ENCODE measurements at regions not wholly inside any gene's neighbourhood (a gene's known extent, or its start where the extent isn't known, plus 50 kb on each side); places are given as distances from the start of the nearest gene placed in this dataset.

DNA sequence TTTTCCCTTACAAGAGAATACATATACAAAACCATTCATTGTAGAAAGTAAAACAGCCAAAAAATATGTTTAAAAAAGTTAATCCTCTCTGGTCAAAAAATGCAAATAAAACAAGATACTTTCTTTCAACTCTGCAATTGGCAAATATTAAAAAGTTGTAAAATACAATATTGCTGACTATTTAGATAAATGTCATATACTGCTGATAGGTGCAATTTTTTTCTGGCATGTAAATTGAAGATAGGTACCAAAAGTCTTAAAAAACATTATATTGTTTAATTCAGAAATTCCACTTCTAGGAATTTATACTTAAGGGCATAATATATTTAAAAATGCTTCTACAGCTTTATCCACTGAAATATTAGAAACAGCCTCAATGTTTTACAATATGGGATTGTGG, 66.4 kb upstream of the TLL1 start:
- H3K9ac ChIP-seq (replicated peaks; ENCODE audit: extremely low read depth, insufficient read depth, low read length): no peak overlapping the region
- BruUV-seq (replicated peaks): no TSS peak

DNA sequence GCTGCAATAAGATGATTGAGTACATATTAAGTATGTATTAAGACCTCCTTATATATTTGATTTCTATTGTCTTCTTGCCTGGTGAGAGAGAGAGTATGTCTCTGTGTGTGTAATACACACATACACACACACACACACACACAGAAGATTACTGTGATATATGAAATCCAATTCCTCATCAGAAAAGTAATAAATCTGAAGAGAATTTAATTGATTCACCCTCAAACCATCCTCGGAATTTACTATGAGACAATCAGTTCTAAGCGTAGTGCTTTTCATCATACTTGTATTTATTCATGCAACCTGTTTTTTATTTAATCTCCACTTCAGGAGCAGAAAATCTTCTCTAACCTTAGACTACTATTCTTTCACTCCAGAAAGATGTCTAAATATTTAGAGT, 62.3 kb upstream of the TLL1 start:
- dilution Hi-C loops (cut with MboI; ENCODE audit: extremely low pct_ligation_motif_present, low sequenced_read_pairs) (no loop called here), intact Hi-C loops (cut with micrococcal nuclease) (no loop called here)
- no peaks in the 10 kb centered on the region for H4K20me1 ChIP-seq (replicated peaks; ENCODE audit: control insufficient read depth, extremely low read depth, insufficient read depth, low read length)
- DNase-seq (ENCODE audit: low read depth, low spot score): no peak
- no peak overlapping the region for H3K4me3 ChIP-seq (replicated peaks in 1 of 3; ENCODE audit: insufficient read depth in 1 of 3, low read depth in 1 of 3, low read length in 3 of 3)
- POLR2A ChIA-PET: no interaction called here
- no peak for FAIRE-seq
- no peaks in the 10 kb centered on the region for H3K79me2 ChIP-seq (ENCODE audit: control insufficient read depth, insufficient read depth, low read length)
- no TSS peak for BruUV-seq (replicated peaks)
- no peaks in the 10 kb centered on the region for H3K9me1 ChIP-seq (replicated peaks; ENCODE audit: control insufficient read depth, extremely low read depth, insufficient read depth, low read length)
- no peaks in the 10 kb centered on the region for H3K36me3 ChIP-seq (ENCODE audit: control insufficient read depth in 2 of 2, extremely low read depth in 1 of 2, insufficient read depth in 2 of 2, low read length in 2 of 2)
- H3K4me1 ChIP-seq (ENCODE audit: control insufficient read depth, extremely low read depth, insufficient read depth, low read length): no peaks in the 10 kb centered on the region
- CTCF ChIA-PET: no interaction called here
- TF ChIP-seq EZH2 (IDR thresholded peaks at IDR 0.05; ENCODE audit: borderline replicate concordance, low read depth, low read length, severe bottlenecking): no peak
- TF ChIP-seq, protein P1, sequence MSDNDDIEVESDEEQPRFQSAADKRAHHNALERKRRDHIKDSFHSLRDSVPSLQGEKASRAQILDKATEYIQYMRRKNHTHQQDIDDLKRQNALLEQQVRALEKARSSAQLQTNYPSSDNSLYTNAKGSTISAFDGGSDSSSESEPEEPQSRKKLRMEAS (IDR thresholded peaks at IDR 0.05; ENCODE audit: insufficient read depth, insufficient read length): no peak
- no peak for TF ChIP-seq JUN (IDR thresholded peaks at IDR 0.05; ENCODE audit: borderline replicate concordance, insufficient read depth, insufficient read length, low read depth)
- H3K9me3 ChIP-seq (replicated peaks; ENCODE audit: control insufficient read depth, insufficient read depth, low read length): no peaks in the 10 kb centered on the region
- H2AFZ ChIP-seq (ENCODE audit: low read depth, low read length): no peak overlapping the region
- no peak overlapping the region for H3K9ac ChIP-seq (replicated peaks; ENCODE audit: extremely low read depth, insufficient read depth, low read length)
- H3K27me3 ChIP-seq (ENCODE audit: control insufficient read depth in 2 of 2, insufficient read depth in 2 of 2, low read length in 2 of 2): no peaks in the 10 kb centered on the region
- H3K27ac ChIP-seq (ENCODE audit: insufficient read depth, low read depth, low read length): no peak overlapping the region
- H3K4me2 ChIP-seq (ENCODE audit: insufficient read depth, low read length): no peak overlapping the region

More for the DNA sequence above, 66.4 kb upstream of the TLL1 start:
- Histone ChIP-seq H3K9me1 (replicated peaks; ENCODE audit: control insufficient read depth, extremely low read depth, insufficient read depth, low read length) (no peaks in the 10 kb centered on the region), H3K9me3 (replicated peaks; ENCODE audit: control insufficient read depth, insufficient read depth, low read length) (no peaks in the 10 kb centered on the region), H3K27ac (ENCODE audit: insufficient read depth, low read depth, low read length) (no peak overlapping the region), H3K4me1 (ENCODE audit: control insufficient read depth, extremely low read depth, insufficient read depth, low read length) (no peaks in the 10 kb centered on the region), H4K20me1 (replicated peaks; ENCODE audit: control insufficient read depth, extremely low read depth, insufficient read depth, low read length) (no peaks in the 10 kb centered on the region), H3K36me3 (ENCODE audit: control insufficient read depth in 2 of 2, extremely low read depth in 1 of 2, insufficient read depth in 2 of 2, low read length in 2 of 2) (no peaks in the 10 kb centered on the region), H3K4me2 (ENCODE audit: insufficient read depth, low read length) (no peak overlapping the region), H3K79me2 (ENCODE audit: control insufficient read depth, insufficient read depth, low read length) (no peaks in the 10 kb centered on the region), H2AFZ (ENCODE audit: low read depth, low read length) (no peak overlapping the region), H3K27me3 (ENCODE audit: control insufficient read depth in 2 of 2, insufficient read depth in 2 of 2, low read length in 2 of 2) (no peaks in the 10 kb centered on the region), H3K4me3 (replicated peaks in 1 of 3; ENCODE audit: insufficient read depth in 1 of 3, low read depth in 1 of 3, low read length in 3 of 3) (no peak overlapping the region)
- TF ChIP-seq, protein P2, sequence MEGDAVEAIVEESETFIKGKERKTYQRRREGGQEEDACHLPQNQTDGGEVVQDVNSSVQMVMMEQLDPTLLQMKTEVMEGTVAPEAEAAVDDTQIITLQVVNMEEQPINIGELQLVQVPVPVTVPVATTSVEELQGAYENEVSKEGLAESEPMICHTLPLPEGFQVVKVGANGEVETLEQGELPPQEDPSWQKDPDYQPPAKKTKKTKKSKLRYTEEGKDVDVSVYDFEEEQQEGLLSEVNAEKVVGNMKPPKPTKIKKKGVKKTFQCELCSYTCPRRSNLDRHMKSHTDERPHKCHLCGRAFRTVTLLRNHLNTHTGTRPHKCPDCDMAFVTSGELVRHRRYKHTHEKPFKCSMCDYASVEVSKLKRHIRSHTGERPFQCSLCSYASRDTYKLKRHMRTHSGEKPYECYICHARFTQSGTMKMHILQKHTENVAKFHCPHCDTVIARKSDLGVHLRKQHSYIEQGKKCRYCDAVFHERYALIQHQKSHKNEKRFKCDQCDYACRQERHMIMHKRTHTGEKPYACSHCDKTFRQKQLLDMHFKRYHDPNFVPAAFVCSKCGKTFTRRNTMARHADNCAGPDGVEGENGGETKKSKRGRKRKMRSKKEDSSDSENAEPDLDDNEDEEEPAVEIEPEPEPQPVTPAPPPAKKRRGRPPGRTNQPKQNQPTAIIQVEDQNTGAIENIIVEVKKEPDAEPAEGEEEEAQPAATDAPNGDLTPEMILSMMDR (IDR thresholded peaks at IDR 0.05; ENCODE audit: extremely low read depth in 1 of 2, insufficient read depth in 1 of 2, low read depth in 1 of 2, low read length in 2 of 2): no peak
- no peak for TF ChIP-seq FOS (IDR thresholded peaks at IDR 0.05; ENCODE audit: borderline replicate concordance, insufficient read depth, low read length)
- TF ChIP-seq EZH2 (IDR thresholded peaks at IDR 0.05; ENCODE audit: borderline replicate concordance, low read depth, low read length, severe bottlenecking): no peak
- TF ChIP-seq POLR2A (IDR thresholded peaks at IDR 0.05; ENCODE audit: low read depth, low read length): no peak
- TF ChIP-seq JUN (IDR thresholded peaks at IDR 0.05; ENCODE audit: borderline replicate concordance, insufficient read depth, insufficient read length, low read depth): no peak
- TF ChIP-seq, protein P1 (IDR thresholded peaks at IDR 0.05; ENCODE audit: insufficient read depth, insufficient read length): no peak
- TF ChIP-seq POLR2AphosphoS5 (IDR thresholded peaks at IDR 0.05; ENCODE audit: insufficient read depth, low read depth, low read length): no peak
- TF ChIP-seq MYC (IDR thresholded peaks at IDR 0.05; ENCODE audit: low read depth, low read length): no peak
- intact Hi-C loops (cut with micrococcal nuclease): no loop called here
- CTCF ChIA-PET: no interaction called here
- dilution Hi-C loops (cut with MboI; ENCODE audit: extremely low pct_ligation_motif_present, low sequenced_read_pairs): no loop called here
- FAIRE-seq (no peak), DNase-seq (ENCODE audit: low read depth, low spot score) (no peak)
- POLR2A ChIA-PET: no interaction called here
